MM.1S (cell line): ENCODE measurements at regions not wholly inside any gene's neighbourhood (a gene's known extent, or its start where the extent isn't known, plus 50 kb on each side); places are given as distances from the start of the nearest gene placed in this dataset.

Source experiments
- DNase-seq: peaks from one replicate; pipeline ENCODE4 v3.0.0-alpha.2; 2015
- H2AFZ ChIP-seq: fragments of 300-600 bp; sonication (generic); 2 replicates; pipeline ENCODE4 v1.6.0; 2016; ENCODE audit warnings: antibody characterized with exemption, low read length
- H3F3A ChIP-seq: fragments of 300-600 bp; sonication (generic); 2 replicates; pipeline ENCODE4 v1.6.1; 2016; ENCODE audit warnings: mild to moderate bottlenecking, antibody characterized with exemption, low read length, moderate library complexity, mixed read lengths; ENCODE audit not compliant: insufficient read depth
- H3K27ac ChIP-seq: fragments of 300-600 bp; sonication (generic); 2 replicates; pipeline ENCODE4 v1.5.1; 2016; ENCODE audit warnings: mild to moderate bottlenecking, low read length
- H3K27me3 ChIP-seq: fragments of 300-600 bp; sonication (generic); replicated peaks from 2 replicates; pipeline ENCODE4 v1.6.0; 2016; ENCODE audit warnings: low read length; ENCODE audit not compliant: insufficient read depth
- H3K36me3 ChIP-seq: fragments of 300-600 bp; sonication (generic); replicated peaks from 2 replicates; pipeline ENCODE4 v1.6.1; 2016; ENCODE audit warnings: mild to moderate bottlenecking, low read length, mixed read lengths; ENCODE audit not compliant: insufficient read depth
- H3K4me1 ChIP-seq: fragments of 300-600 bp; sonication (generic); 2 replicates; pipeline ENCODE4 v1.6.1; 2016; ENCODE audit warnings: low read length, mixed read lengths
- H3K4me2 ChIP-seq: fragments of 300-600 bp; sonication (generic); 2 replicates; pipeline ENCODE4 v1.6.0; 2016; ENCODE audit warnings: low read depth, low read length
- H3K4me3 ChIP-seq: fragments of 300-600 bp; sonication (generic); 2 replicates; pipeline ENCODE4 v1.5.1; 2016; ENCODE audit warnings: low read length, mixed read lengths
- H3K79me2 ChIP-seq: fragments of 300-600 bp; sonication (generic); 2 replicates; pipeline ENCODE4 v1.6.1; 2016; ENCODE audit warnings: mixed run types, low read length, mixed read lengths
- H3K9ac ChIP-seq: fragments of 300-600 bp; sonication (generic); 2 replicates; pipeline ENCODE4 v1.6.1; 2016; ENCODE audit warnings: low read length, mixed read lengths
- H3K9me2 ChIP-seq: fragments of 300-600 bp; sonication (generic); replicated peaks from 2 replicates; pipeline ENCODE4 v1.6.1; 2016; ENCODE audit warnings: mild to moderate bottlenecking, low read length, mixed read lengths; ENCODE audit not compliant: insufficient read depth
- H3K9me3 ChIP-seq: fragments of 300-600 bp; sonication (generic); replicated peaks from 2 replicates; pipeline ENCODE4 v1.6.1; 2016; ENCODE audit warnings: mild to moderate bottlenecking, low read length, mixed read lengths; ENCODE audit not compliant: insufficient read depth
- H4K20me1 ChIP-seq: fragments of 300-600 bp; sonication (generic); 2 replicates; pipeline ENCODE4 v1.6.1; 2016; ENCODE audit warnings: mild to moderate bottlenecking, low read length, moderate library complexity, mixed read lengths; ENCODE audit not compliant: insufficient read depth
- EZH2 ChIP-seq: fragments of 300-600 bp; sonication (generic); optimal IDR thresholded peaks from 2 replicates; pipeline ENCODE3; 2017; ENCODE audit warnings: low read depth, mild to moderate bottlenecking, antibody characterized with exemption, low read length, mixed read lengths
- EZH2phosphoT487 ChIP-seq: fragments of 300-600 bp; sonication (generic); IDR thresholded peaks from 2 replicates; pipeline ENCODE4 v1.6.1; 2018; ENCODE audit warnings: antibody characterized with exemption, low read length
- TF ChIP-seq, protein P1 (sequence below): fragments of 300-600 bp; sonication (generic); IDR thresholded peaks from 2 replicates; pipeline ENCODE4 v1.5.1; 2016; ENCODE audit warnings: antibody characterized with exemption, low read length, mixed read lengths

- Histone ChIP-seq H4K20me1 (no peaks in the 10 kb centered on the region), H3K27ac (no peak overlapping the region), H3F3A (no peaks in the 10 kb centered on the region), H2AFZ (no peak overlapping the region), H3K9ac (no peak overlapping the region), H3K9me2 (no peaks in the 10 kb centered on the region), H3K79me2 (no peaks in the 10 kb centered on the region), H3K4me3 (no peak overlapping the region), H3K36me3 (no peaks in the 10 kb centered on the region), H3K4me1 (no peaks in the 10 kb centered on the region), H3K27me3 (no peaks in the 10 kb centered on the region), H3K4me2 (no peak overlapping the region), H3K9me3 (no peaks in the 10 kb centered on the region)
- no peak for DNase-seq
- no peak for TF ChIP-seq EZH2phosphoT487
- TF ChIP-seq, protein P1, sequence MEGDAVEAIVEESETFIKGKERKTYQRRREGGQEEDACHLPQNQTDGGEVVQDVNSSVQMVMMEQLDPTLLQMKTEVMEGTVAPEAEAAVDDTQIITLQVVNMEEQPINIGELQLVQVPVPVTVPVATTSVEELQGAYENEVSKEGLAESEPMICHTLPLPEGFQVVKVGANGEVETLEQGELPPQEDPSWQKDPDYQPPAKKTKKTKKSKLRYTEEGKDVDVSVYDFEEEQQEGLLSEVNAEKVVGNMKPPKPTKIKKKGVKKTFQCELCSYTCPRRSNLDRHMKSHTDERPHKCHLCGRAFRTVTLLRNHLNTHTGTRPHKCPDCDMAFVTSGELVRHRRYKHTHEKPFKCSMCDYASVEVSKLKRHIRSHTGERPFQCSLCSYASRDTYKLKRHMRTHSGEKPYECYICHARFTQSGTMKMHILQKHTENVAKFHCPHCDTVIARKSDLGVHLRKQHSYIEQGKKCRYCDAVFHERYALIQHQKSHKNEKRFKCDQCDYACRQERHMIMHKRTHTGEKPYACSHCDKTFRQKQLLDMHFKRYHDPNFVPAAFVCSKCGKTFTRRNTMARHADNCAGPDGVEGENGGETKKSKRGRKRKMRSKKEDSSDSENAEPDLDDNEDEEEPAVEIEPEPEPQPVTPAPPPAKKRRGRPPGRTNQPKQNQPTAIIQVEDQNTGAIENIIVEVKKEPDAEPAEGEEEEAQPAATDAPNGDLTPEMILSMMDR, result no peak
- TF ChIP-seq EZH2, result no peak
Observed at GRCh38 chr3:35392187-35392586, 247.1 kb upstream of the ARPP21 start.

DNA sequence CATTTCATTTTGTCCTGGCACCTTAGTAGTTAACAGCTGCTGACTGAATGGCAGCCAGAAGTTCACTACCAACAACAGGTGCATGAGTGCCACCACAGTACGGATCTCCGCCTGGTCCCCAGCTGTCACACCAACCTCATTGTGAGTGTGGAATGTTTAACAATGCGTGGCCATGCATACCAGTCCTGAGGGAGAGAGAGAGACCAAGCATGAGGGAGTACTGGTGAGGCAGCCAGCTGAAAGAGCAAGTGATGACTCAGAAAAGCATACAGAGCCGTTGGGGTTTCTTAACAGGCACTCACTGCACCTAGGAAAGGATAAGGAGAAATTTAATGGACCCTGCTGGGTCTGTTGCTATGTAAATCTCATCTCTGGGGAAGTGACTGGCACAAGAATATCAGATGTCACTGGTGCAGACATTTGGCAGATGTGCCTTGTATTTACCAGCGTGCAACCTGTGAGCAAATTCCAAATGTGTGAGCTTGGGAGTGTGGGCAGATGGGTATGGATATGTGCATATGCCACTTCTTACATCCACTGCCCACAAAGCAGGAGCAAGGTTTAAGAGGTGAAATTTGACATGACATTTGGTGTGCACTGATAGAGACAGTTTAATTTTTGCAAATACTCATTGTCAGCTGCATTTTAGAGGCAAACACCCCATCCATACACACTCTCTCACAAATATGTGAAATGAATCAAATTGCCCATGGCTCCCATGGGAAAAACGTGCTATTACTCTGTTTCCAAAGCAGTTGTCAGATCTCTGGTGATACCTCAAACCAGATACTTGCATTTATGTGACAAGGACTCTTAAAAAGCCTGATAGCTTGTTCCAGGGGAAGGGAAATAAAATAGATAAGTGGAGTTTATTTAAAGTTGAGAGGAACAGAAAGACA is 245.2 kb upstream of the ARPP21 start:
- no peaks in the 10 kb centered on the region for H3K36me3 ChIP-seq
- no peaks in the 10 kb centered on the region for H4K20me1 ChIP-seq
- no peaks in the 10 kb centered on the region for H3K27me3 ChIP-seq
- H3K9ac ChIP-seq, result no peak overlapping the region
- TF ChIP-seq, protein P1, result no peak
- TF ChIP-seq EZH2phosphoT487 (no peak), EZH2 (no peak)
- no peaks in the 10 kb centered on the region for H3K9me3 ChIP-seq
- H3K4me1 ChIP-seq, result no peaks in the 10 kb centered on the region
- H3K27ac ChIP-seq, result no peak overlapping the region
- H3F3A ChIP-seq, result no peaks in the 10 kb centered on the region
- H3K4me2 ChIP-seq, result no peak overlapping the region
- no peak overlapping the region for H2AFZ ChIP-seq
- no peak for DNase-seq
- H3K9me2 ChIP-seq, result no peaks in the 10 kb centered on the region
- H3K79me2 ChIP-seq, result no peaks in the 10 kb centered on the region
- H3K4me3 ChIP-seq, result no peak overlapping the region

GRCh38 chr3:35394905-35395304 is 244.4 kb upstream of the ARPP21 start:
- Histone ChIP-seq H3F3A (no peaks in the 10 kb centered on the region), H3K36me3 (no peaks in the 10 kb centered on the region), H3K27me3 (no peaks in the 10 kb centered on the region), H3K9me2 (no peaks in the 10 kb centered on the region), H4K20me1 (no peaks in the 10 kb centered on the region), H3K79me2 (no peaks in the 10 kb centered on the region), H3K9ac (no peak overlapping the region), H3K9me3 (no peaks in the 10 kb centered on the region), H3K4me2 (no peak overlapping the region), H3K27ac (no peak overlapping the region), H3K4me1 (no peaks in the 10 kb centered on the region), H2AFZ (no peak overlapping the region), H3K4me3 (no peak overlapping the region)
- no peak for DNase-seq
- no peak for TF ChIP-seq EZH2phosphoT487
- TF ChIP-seq, protein P1, result no peak
- no peak for TF ChIP-seq EZH2
